GM23338 (cell line): ENCODE measurements at regions not wholly inside any gene's neighbourhood (a gene's known extent, or its start where the extent isn't known, plus 50 kb on each side); places are given as distances from the start of the nearest gene placed in this dataset.

Experiments used
- ATAC-seq: fragments of 200-7000 bp; cut with Tn5 transposase; 3 replicates; pipeline ENCODE4 v1.9.1; 2020
- DNase-seq: peaks from one replicate; pipeline ENCODE4 v3.0.0-alpha.2; 2015; ENCODE audit warnings: low spot score
- H2AFZ ChIP-seq: fragments of 200-600 bp; sonication (generic); 2 replicates; pipeline ENCODE4 v1.8.0; 2016; ENCODE audit warnings: antibody characterized with exemption, mild to moderate bottlenecking, moderate library complexity
- H3F3A ChIP-seq: fragments of 200-600 bp; sonication (generic); replicated peaks from 2 replicates; pipeline ENCODE4 v1.8.0; 2017; ENCODE audit warnings: antibody characterized with exemption, mixed run types, low read depth
- H3K27ac ChIP-seq: fragments of 200-600 bp; sonication (generic); 2 replicates; pipeline ENCODE4 v1.6.1; 2016; ENCODE audit warnings: low read depth
- H3K27me3 ChIP-seq: fragments of 200-600 bp; sonication (generic); 2 replicates; pipeline ENCODE4 v1.8.0; 2016; ENCODE audit warnings: mild to moderate bottlenecking, mixed run types, moderate library complexity; ENCODE audit not compliant: insufficient read depth
- H3K36me3 ChIP-seq: fragments of 200-600 bp; sonication (generic); 2 replicates; pipeline ENCODE4 v1.8.0; 2016; ENCODE audit warnings: mild to moderate bottlenecking; ENCODE audit not compliant: insufficient read depth
- H3K4me1 ChIP-seq: fragments of 200-600 bp; sonication (generic); 2 replicates; pipeline ENCODE4 v1.8.0; 2016; ENCODE audit warnings: mild to moderate bottlenecking, moderate library complexity; ENCODE audit not compliant: insufficient read depth
- H3K4me2 ChIP-seq: fragments of 200-600 bp; sonication (generic); 2 replicates; pipeline ENCODE4 v1.7.1; 2017; ENCODE audit warnings: mixed run types
- H3K4me3 ChIP-seq: fragments of 200-600 bp; sonication (generic); 2 replicates; pipeline ENCODE4 v1.6.1; 2016; ENCODE audit warnings: mixed run types
- H3K79me2 ChIP-seq: fragments of 200-600 bp; sonication (generic); replicated peaks from 2 replicates; pipeline ENCODE4 v1.8.0; 2017; ENCODE audit warnings: mild to moderate bottlenecking; ENCODE audit not compliant: insufficient read depth
- H3K9me2 ChIP-seq: fragments of 200-600 bp; sonication (generic); 2 replicates; pipeline ENCODE4 v1.8.0; 2017; ENCODE audit not compliant: insufficient read depth
- H4K20me1 ChIP-seq: fragments of 200-600 bp; sonication (generic); replicated peaks from 2 replicates; pipeline ENCODE4 v1.8.0; 2017; ENCODE audit warnings: mild to moderate bottlenecking; ENCODE audit not compliant: insufficient read depth
- H3K27ac Mint-ChIP-seq: 2 replicates; pipeline ENCODE4 v1.8.0; 2020; ENCODE audit warnings: inconsistent platforms, mild to moderate bottlenecking, moderate library complexity, mixed read lengths
- H3K27me3 Mint-ChIP-seq: 3 replicates; pipeline ENCODE4 v1.8.0; 2022; ENCODE audit warnings: low read depth, mild to moderate bottlenecking, moderate library complexity, mixed read lengths, inconsistent platforms; ENCODE audit not compliant: insufficient read depth, poor library complexity
- H3K36me3 Mint-ChIP-seq: 3 replicates; pipeline ENCODE4 v1.8.0; 2021; ENCODE audit warnings: low read depth, mild to moderate bottlenecking, inconsistent platforms, moderate library complexity, mixed read lengths
- H3K4me1 Mint-ChIP-seq: 3 replicates; pipeline ENCODE4 v1.8.0; 2020; ENCODE audit warnings: mild to moderate bottlenecking, inconsistent platforms, mixed read lengths
- H3K4me3 Mint-ChIP-seq: 3 replicates; pipeline ENCODE4 v1.8.0; 2021; ENCODE audit warnings: moderate library complexity, mild to moderate bottlenecking, inconsistent platforms, mixed read lengths
- H3K9me3 Mint-ChIP-seq: 3 replicates; pipeline ENCODE4 v1.8.0; 2020; ENCODE audit warnings: moderate library complexity, mild to moderate bottlenecking, inconsistent platforms, mixed read lengths
- CREB1 ChIP-seq: fragments of 250-450 bp; sonication (Bioruptor Pico); IDR thresholded peaks from 2 replicates; pipeline ENCODE4 v1.5.0; 2020; ENCODE audit warnings: low read depth, mild to moderate bottlenecking, moderate library complexity
- EZH2 ChIP-seq: fragments of 200-600 bp; sonication (generic); IDR thresholded peaks from one replicate; pipeline ENCODE4 v1.8.0; 2017; ENCODE audit warnings: antibody characterized with exemption, mild to moderate bottlenecking, low read depth; ENCODE audit not compliant: unreplicated experiment
- EZH2phosphoT487 ChIP-seq: fragments of 200-600 bp; sonication (generic); IDR thresholded peaks from one replicate; pipeline ENCODE4 v1.8.1; 2018; ENCODE audit warnings: antibody characterized with exemption; ENCODE audit not compliant: unreplicated experiment
- JUNB ChIP-seq: IDR thresholded peaks from one replicate; pipeline ENCODE4 v1.6.1; 2016; ENCODE audit warnings: antibody characterized with exemption; ENCODE audit not compliant: unreplicated experiment
- POLR2AphosphoS5 ChIP-seq: IDR thresholded peaks from 2 replicates; pipeline ENCODE4 v1.6.1; 2016; ENCODE audit warnings: antibody characterized with exemption, low read depth
- STAT1 ChIP-seq: IDR thresholded peaks from one replicate; pipeline ENCODE4 v1.6.1; 2016; ENCODE audit warnings: antibody characterized with exemption; ENCODE audit not compliant: unreplicated experiment
- ZNF331 ChIP-seq: fragments of 250-450 bp; sonication (Bioruptor Pico); IDR thresholded peaks from 2 replicates; pipeline ENCODE4 v1.5.0; 2020; ENCODE audit warnings: low read depth, mild to moderate bottlenecking, moderate library complexity
- TF ChIP-seq, protein P1 (sequence below), 2 experiments: fragments of 200-600 bp in 1 of 2; sonication (generic) in 1 of 2; conservative IDR thresholded peaks; 2 replicates each; pipeline versions ENCODE4 v1.5.1 to v1.6.1; 2016 to 2017; ENCODE audit warnings: antibody characterized with exemption in 2 of 2, low read depth in 2 of 2, mild to moderate bottlenecking in 2 of 2, moderate library complexity in 1 of 2
- TF ChIP-seq, protein P2 (sequence below): IDR thresholded peaks from one replicate; pipeline ENCODE4 v1.6.1; 2018; ENCODE audit warnings: antibody characterized with exemption; ENCODE audit not compliant: unreplicated experiment
- TF ChIP-seq, protein P3 (sequence below): IDR thresholded peaks from 2 replicates; pipeline ENCODE4 v1.6.1; 2016; ENCODE audit warnings: antibody characterized with exemption

DNA sequence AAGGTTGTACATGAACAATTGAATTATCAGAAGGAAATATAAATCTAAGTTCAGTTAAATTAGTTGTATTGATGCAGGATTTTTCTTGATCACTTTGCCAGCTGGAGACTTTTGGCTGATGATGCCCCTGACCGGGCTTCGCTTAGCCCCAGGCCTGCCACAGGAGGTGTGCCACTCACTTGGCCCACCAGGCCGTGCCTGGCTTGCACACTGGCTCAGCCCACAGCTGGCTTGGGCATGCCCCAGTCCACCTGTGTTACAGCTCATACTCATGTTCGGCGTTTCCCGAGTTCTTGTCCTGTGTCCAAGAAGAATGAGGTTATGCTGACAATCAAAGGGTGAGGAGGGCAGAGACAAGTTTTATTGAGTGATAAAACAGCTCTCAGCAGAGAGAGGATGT is 773.9 kb upstream of the FANCL start (continued):
- TF ChIP-seq POLR2AphosphoS5 (no peak), JUNB (no peak), STAT1 (no peak), EZH2phosphoT487 (no peak), CREB1 (no peak)
- TF ChIP-seq, protein P1, sequence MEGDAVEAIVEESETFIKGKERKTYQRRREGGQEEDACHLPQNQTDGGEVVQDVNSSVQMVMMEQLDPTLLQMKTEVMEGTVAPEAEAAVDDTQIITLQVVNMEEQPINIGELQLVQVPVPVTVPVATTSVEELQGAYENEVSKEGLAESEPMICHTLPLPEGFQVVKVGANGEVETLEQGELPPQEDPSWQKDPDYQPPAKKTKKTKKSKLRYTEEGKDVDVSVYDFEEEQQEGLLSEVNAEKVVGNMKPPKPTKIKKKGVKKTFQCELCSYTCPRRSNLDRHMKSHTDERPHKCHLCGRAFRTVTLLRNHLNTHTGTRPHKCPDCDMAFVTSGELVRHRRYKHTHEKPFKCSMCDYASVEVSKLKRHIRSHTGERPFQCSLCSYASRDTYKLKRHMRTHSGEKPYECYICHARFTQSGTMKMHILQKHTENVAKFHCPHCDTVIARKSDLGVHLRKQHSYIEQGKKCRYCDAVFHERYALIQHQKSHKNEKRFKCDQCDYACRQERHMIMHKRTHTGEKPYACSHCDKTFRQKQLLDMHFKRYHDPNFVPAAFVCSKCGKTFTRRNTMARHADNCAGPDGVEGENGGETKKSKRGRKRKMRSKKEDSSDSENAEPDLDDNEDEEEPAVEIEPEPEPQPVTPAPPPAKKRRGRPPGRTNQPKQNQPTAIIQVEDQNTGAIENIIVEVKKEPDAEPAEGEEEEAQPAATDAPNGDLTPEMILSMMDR (conservative IDR thresholded peaks at IDR 0.05; ENCODE audit: low read depth in 2 of 2): no peak
- TF ChIP-seq, protein P2, sequence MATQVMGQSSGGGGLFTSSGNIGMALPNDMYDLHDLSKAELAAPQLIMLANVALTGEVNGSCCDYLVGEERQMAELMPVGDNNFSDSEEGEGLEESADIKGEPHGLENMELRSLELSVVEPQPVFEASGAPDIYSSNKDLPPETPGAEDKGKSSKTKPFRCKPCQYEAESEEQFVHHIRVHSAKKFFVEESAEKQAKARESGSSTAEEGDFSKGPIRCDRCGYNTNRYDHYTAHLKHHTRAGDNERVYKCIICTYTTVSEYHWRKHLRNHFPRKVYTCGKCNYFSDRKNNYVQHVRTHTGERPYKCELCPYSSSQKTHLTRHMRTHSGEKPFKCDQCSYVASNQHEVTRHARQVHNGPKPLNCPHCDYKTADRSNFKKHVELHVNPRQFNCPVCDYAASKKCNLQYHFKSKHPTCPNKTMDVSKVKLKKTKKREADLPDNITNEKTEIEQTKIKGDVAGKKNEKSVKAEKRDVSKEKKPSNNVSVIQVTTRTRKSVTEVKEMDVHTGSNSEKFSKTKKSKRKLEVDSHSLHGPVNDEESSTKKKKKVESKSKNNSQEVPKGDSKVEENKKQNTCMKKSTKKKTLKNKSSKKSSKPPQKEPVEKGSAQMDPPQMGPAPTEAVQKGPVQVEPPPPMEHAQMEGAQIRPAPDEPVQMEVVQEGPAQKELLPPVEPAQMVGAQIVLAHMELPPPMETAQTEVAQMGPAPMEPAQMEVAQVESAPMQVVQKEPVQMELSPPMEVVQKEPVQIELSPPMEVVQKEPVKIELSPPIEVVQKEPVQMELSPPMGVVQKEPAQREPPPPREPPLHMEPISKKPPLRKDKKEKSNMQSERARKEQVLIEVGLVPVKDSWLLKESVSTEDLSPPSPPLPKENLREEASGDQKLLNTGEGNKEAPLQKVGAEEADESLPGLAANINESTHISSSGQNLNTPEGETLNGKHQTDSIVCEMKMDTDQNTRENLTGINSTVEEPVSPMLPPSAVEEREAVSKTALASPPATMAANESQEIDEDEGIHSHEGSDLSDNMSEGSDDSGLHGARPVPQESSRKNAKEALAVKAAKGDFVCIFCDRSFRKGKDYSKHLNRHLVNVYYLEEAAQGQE: no peak

DNA sequence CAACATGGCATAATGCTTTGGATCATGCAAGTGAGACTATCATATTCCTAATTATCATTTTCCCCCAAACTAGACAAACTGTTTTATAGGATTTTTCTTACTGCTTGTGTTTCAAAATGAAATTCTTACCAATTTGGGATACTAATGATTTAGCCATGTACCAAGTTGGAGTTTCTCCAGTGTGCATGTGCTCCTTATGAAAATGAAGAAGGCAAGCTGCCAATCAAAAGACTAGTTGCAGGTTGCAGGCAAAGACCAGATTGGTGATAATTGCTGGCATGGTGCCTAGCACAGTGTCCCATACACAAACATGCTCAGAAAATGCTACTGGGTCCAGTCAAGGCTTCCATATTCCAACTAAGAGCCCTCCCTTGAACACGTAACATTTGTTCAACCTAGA is 771.8 kb upstream of the FANCL start:
- Histone ChIP-seq H3K27me3 (no peaks in the 10 kb centered on the region), H3K4me2 (no peak overlapping the region), H3K79me2 (no peaks in the 10 kb centered on the region), H3K4me3 (no peak overlapping the region), H3K36me3 (no peaks in the 10 kb centered on the region; the same call in 1 of the 2 replicates), H3K9me2 (peaks cover 23% of the 10 kb centered on the region), H4K20me1 (no peaks in the 10 kb centered on the region), H3K4me1 (no peaks in the 10 kb centered on the region), H3F3A (no peaks in the 10 kb centered on the region), H2AFZ (no peak overlapping the region), H3K27ac (no peak overlapping the region)
- H3K4me1 Mint-ChIP-seq: no peaks in the 10 kb centered on the region
- ATAC-seq (no peak), DNase-seq (no peak)
- H3K27me3 Mint-ChIP-seq: no peaks in the 10 kb centered on the region
- no peak overlapping the region for H3K27ac Mint-ChIP-seq
- H3K4me3 Mint-ChIP-seq: no peak overlapping the region
- peaks cover 14% of the 10 kb centered on the region for H3K36me3 Mint-ChIP-seq
- peaks cover 19% of the 10 kb centered on the region for H3K9me3 Mint-ChIP-seq
- TF ChIP-seq EZH2phosphoT487 (no peak), ZNF331 (CRISPR knock-in tag) (no peak), EZH2 (no peak), POLR2AphosphoS5 (no peak), CREB1 (no peak)
- TF ChIP-seq, protein P3, sequence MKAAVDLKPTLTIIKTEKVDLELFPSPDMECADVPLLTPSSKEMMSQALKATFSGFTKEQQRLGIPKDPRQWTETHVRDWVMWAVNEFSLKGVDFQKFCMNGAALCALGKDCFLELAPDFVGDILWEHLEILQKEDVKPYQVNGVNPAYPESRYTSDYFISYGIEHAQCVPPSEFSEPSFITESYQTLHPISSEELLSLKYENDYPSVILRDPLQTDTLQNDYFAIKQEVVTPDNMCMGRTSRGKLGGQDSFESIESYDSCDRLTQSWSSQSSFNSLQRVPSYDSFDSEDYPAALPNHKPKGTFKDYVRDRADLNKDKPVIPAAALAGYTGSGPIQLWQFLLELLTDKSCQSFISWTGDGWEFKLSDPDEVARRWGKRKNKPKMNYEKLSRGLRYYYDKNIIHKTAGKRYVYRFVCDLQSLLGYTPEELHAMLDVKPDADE: no peak
- TF ChIP-seq, protein P1 (conservative IDR thresholded peaks at IDR 0.05; ENCODE audit: low read depth in 2 of 2): no peak
